ENCODE measurements at regions not wholly inside any gene's neighbourhood (a gene's known extent, or its start where the extent isn't known, plus 50 kb on each side); places are given as distances from the start of the nearest gene placed in this dataset.
"Not testable (repeated sequence)": the region's sequence is repeated elsewhere in the genome, so short reads cannot be mapped to it uniquely, and the experiment has no call there.

GRCh38 chr1:841671-842425, 81.9 kb upstream of the SAMD11 start:
- not testable (repeated sequence) for H3K36me3 ChIP-seq; H3K4me1 ChIP-seq; H3K9me3 ChIP-seq; H3K27me3 ChIP-seq; DNase-seq; H3K4me3 ChIP-seq (ENCODE audit: low read depth, low read length)

- H3K4me3 ChIP-seq (ENCODE audit: low read depth, low read length); H3K4me1 ChIP-seq; H3K9me3 ChIP-seq; H3K27me3 ChIP-seq; DNase-seq; H3K36me3 ChIP-seq: not testable (repeated sequence)
Measured at GRCh38 chr1:842799-843198, 80.9 kb upstream of the SAMD11 start.

GRCh38 chr1:843946-844345, 79.8 kb upstream of the SAMD11 start:
- not testable (repeated sequence) for DNase-seq; H3K4me3 ChIP-seq (ENCODE audit: low read depth, low read length); H3K4me1 ChIP-seq; H3K36me3 ChIP-seq; H3K9me3 ChIP-seq; H3K27me3 ChIP-seq

- Histone ChIP-seq H3K27me3 (no peaks in the 10 kb centered on the region), H3K4me3 (ENCODE audit: low read depth, low read length) (no peak overlapping the region), H3K36me3 (no peaks in the 10 kb centered on the region), H3K4me1 (no peaks in the 10 kb centered on the region), H3K9me3 (no peaks in the 10 kb centered on the region)
- TF ChIP-seq CTCF (IDR thresholded peaks at IDR 0.05; ENCODE audit: low read depth, low read length), result no peak
- DNase-seq, result no peak
Measured at GRCh38 chr1:844472-845026, 79.2 kb upstream of the SAMD11 start.

GRCh38 chr1:845641-846040, 78.1 kb upstream of the SAMD11 start:
- not testable (repeated sequence) for H3K36me3 ChIP-seq; H3K9me3 ChIP-seq; H3K4me3 ChIP-seq (ENCODE audit: low read depth, low read length); H3K27me3 ChIP-seq; DNase-seq; H3K4me1 ChIP-seq

- H3K27me3 ChIP-seq; DNase-seq; H3K4me3 ChIP-seq (ENCODE audit: low read depth, low read length); H3K36me3 ChIP-seq; H3K9me3 ChIP-seq; H3K4me1 ChIP-seq: not testable (repeated sequence)
Measured at GRCh38 chr1:849873-850272, 73.8 kb upstream of the SAMD11 start.

- H3K9me3 ChIP-seq, result not testable (repeated sequence)
Measured at GRCh38 chr1:850318-850717, 73.4 kb upstream of the SAMD11 start.

GRCh38 chr1:851398-851797, 72.3 kb upstream of the SAMD11 start:
- H3K27me3 ChIP-seq; DNase-seq; H3K4me3 ChIP-seq (ENCODE audit: low read depth, low read length); H3K9me3 ChIP-seq; H3K4me1 ChIP-seq; H3K36me3 ChIP-seq: not testable (repeated sequence)

More at GRCh38 chr1:850318-850717, 73.4 kb upstream of the SAMD11 start:
- not testable (repeated sequence) for H3K4me1 ChIP-seq; H3K36me3 ChIP-seq; DNase-seq; H3K4me3 ChIP-seq (ENCODE audit: low read depth, low read length); H3K27me3 ChIP-seq

GRCh38 chr1:851841-852240, 71.9 kb upstream of the SAMD11 start:
- not testable (repeated sequence) for DNase-seq; H3K9me3 ChIP-seq; H3K4me1 ChIP-seq; H3K36me3 ChIP-seq; H3K4me3 ChIP-seq (ENCODE audit: low read depth, low read length); H3K27me3 ChIP-seq

- not testable (repeated sequence) for DNase-seq; H3K4me3 ChIP-seq (ENCODE audit: low read depth, low read length); H3K4me1 ChIP-seq; H3K27me3 ChIP-seq; H3K36me3 ChIP-seq; H3K9me3 ChIP-seq
Measured at GRCh38 chr1:855202-855981, 68.3 kb upstream of the SAMD11 start.

- H3K9me3 ChIP-seq; H3K27me3 ChIP-seq; H3K36me3 ChIP-seq; DNase-seq; H3K4me1 ChIP-seq; H3K4me3 ChIP-seq (ENCODE audit: low read depth, low read length): not testable (repeated sequence)
Measured at GRCh38 chr1:856541-857057, 67.1 kb upstream of the SAMD11 start.
